GM18499 (cell line): ENCODE measurements at regions not wholly inside any gene's neighbourhood (a gene's known extent, or its start where the extent isn't known, plus 50 kb on each side); places are given as distances from the start of the nearest gene placed in this dataset.

ENCODE experiments used
- ATAC-seq: cut with Tn5 transposase; IDR thresholded peaks from one replicate; pipeline ENCODE4 v1.9.1; 2021; ENCODE audit warnings: moderate number of reproducible peaks; ENCODE audit not compliant: insufficient read depth, unreplicated experiment

DNA sequence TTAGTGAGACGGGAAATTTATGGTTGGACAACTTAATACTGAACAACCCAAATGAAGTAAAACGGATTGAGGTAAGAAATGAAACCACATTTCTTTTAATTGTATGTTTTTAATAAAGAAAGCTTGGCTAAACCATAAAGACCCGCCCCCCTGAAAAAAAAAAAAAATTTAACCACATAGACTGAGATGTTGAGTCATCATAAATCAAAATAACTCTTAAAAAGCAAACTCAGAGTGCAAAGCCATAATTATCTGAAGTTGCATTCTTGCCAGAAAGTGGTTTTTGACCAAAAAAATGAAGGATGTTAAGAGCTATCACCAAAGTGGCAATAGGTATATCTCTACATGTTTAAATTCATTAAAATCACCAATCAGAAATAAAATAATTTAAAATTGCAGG lies 101.8 kb upstream of the COL21A1 start:
- no peak for ATAC-seq

- ATAC-seq, result no peak
Observed at GRCh38 chr6:56348578-56348977, 101.2 kb upstream of the COL21A1 start.

DNA sequence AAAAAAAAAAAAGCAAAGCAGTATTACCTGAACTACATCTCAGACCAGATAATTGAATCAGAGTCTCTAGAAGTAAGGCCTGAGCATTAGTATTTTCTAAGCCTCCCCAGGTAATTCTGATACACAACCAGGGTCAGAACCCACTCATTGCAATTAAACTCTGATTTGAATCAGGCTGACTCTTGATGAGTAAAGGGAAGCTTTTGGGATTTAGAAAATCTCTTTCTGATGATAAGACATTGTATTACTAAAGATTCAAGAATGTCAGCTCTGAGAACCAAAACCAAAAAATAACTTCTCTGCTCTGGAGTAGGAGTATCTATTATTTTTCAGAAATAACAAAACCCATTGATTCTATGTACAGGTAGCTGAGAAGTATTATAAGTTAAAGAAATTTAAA lies 100.1 kb upstream of the COL21A1 start:
- ATAC-seq, result no peak

DNA sequence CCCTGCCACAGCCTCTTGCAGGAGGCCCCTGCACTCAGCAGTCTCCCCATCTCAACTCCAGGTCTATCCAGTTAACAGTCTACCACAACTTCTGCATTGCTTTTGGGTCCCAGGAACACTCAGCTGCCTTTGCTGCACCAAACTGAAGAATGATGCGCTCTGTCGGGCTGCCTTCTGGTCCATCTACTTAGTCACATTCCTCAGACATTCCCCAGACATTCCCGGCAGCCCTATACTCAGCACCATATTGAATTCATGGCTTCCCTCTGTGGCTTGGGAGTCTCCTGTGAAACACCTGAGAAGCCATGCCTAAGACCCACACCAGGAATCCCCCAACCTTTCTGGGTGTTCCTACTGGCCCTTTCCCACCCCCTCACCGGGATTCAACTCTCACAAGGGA lies 99.6 kb upstream of the COL21A1 start:
- ATAC-seq, result no peak

DNA sequence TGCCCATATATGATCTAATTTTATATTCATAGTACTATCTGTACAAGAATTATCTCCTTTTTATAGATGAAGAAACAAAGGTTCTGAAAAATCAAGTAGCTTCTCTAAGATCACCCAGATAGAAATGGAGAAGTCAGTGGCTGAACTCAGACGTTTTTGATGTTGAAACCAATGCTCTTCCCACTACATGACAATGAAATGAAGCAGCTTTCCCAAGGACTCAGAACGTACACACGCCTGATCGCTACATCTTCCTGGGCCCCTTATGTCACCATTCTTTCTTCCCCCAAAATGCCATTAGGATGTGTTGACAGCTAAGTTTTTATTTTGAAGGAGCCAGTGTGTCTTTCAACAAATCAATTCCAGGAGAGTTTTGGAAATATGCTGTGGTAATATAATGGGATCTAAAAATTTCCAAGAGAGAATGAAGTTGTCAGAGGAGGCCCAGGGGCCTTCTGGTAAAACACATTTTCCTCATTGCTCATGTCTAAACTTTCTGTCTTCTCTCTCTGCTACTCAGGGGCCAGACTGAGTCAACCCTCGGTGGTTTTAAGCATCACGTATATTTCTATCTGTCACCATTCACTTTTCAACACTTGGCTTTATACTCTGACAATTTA lies 98.1 kb upstream of the COL21A1 start:
- no peak for ATAC-seq

DNA sequence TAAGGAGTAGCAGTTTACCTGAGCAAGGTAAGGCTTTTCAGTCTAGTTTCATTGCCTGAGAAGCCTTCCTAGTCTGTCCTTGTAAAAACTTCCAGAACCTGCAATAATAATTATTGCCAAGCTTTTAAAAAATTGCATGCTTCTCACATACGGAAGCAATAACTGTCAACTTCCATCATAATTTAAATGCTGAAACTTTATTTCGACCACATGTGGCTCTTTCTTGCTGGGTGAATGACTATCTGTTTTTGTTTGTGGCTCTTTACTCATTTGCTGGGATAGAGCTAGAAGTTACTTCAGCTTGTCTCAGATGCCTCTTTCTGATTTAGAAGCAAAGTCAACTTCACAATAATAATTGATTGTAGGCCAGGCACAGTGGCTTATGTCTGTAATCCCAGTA lies 95.9 kb upstream of the COL21A1 start:
- ATAC-seq, result no peak

DNA sequence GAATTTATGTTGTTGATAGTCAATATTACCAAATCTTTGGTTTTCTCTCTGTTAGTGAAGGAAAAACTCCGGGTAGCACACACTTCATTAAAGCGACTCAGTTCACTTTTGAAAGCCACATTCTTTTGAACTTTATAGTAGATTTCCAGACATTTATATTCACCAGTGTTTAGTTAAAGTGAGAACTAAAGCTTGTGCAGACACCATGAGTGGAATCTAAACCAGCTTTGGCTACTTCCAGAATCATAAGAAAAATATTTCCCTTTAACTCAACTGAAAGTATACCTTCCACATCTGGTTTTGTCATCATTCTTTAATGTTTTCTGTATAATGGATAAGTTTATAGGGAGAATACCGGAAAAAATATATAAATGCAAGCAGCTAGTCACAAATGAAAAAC lies 92.1 kb upstream of the COL21A1 start:
- no peak for ATAC-seq

- no peak for ATAC-seq
Observed at GRCh38 chr6:56335726-56336125, 88.3 kb upstream of the COL21A1 start.

DNA sequence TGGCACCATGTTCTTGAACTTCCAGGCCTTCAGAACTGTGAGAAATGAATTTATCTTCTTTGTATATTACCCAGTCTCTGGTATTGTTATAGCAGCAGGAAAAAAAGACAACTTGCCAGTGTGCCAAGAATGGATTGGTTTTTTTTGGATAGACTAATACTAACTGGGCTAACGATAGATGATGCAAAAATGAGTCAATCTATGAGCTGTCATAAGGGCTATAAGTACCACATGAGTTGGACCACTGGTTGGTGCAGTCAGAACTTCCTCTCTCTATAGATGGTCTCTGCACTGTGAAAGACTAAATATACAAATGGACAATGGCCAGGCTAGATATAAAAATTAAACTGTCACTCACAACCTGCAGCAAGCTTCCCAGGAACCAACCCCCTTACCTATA lies 87.6 kb upstream of the COL21A1 start:
- no peak for ATAC-seq

- ATAC-seq, result no peak
Observed at GRCh38 chr6:56329271-56330050, 82.1 kb upstream of the COL21A1 start.

- no peak for ATAC-seq
Observed at GRCh38 chr6:56328728-56329090, 81.3 kb upstream of the COL21A1 start.

DNA sequence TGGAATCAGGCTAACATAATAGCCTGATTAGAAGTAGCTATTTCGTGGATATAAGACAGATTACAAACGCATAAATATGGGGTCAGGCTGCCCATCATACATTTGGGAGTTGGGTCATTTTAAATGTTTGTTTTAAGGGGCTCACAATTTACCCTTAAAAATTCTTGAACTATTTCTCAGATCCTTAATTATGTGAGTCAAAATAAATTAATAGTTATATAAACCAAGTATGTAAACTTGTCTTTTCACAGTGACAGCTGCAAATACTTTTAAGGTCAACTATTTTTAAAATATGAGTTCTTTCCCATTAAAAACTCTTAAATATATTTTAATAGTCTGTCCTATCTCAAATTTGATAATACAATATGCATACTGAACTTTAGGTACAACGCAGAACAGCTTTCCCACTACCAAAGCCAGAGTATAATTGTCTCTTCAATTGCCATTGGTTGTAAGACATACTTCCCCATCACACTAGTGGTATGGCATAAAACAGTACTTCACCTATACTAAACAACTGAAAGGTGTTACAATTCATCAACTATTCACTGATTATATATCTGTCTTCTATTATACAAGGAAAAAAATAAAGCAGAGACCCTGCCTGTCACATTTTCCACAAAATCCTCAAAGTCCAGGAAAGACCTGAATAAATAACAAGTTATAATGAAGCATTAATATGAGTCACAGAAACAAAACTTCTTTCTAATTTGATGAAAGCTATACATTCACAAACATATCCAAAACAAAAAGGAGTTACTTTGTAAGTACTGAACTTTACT lies 80.8 kb upstream of the COL21A1 start:
- no peak for ATAC-seq

- no peak for ATAC-seq
Observed at GRCh38 chr6:56324396-56324795, 77.0 kb upstream of the COL21A1 start.

DNA sequence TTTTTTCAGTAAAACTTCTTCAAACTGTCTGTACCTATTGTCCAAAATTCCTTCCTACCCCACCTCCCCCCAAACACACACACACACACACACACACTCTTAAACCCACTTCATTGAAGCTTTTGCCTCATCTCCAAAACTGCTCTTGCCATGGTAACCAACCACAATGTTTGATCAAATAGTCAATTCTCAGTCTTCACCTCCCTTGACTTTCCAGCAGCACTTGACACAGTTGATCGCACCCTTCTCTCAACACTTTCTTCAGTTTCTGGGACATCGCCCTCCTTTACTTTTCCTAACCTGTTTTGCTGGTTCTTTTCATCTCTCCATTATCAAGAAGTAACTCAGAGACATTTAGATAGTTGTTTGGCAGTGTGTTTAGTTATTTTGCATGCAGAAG lies 71.5 kb upstream of the COL21A1 start:
- no peak for ATAC-seq

- ATAC-seq, result no peak
Observed at GRCh38 chr6:56314683-56315523, 67.5 kb upstream of the COL21A1 start.

DNA sequence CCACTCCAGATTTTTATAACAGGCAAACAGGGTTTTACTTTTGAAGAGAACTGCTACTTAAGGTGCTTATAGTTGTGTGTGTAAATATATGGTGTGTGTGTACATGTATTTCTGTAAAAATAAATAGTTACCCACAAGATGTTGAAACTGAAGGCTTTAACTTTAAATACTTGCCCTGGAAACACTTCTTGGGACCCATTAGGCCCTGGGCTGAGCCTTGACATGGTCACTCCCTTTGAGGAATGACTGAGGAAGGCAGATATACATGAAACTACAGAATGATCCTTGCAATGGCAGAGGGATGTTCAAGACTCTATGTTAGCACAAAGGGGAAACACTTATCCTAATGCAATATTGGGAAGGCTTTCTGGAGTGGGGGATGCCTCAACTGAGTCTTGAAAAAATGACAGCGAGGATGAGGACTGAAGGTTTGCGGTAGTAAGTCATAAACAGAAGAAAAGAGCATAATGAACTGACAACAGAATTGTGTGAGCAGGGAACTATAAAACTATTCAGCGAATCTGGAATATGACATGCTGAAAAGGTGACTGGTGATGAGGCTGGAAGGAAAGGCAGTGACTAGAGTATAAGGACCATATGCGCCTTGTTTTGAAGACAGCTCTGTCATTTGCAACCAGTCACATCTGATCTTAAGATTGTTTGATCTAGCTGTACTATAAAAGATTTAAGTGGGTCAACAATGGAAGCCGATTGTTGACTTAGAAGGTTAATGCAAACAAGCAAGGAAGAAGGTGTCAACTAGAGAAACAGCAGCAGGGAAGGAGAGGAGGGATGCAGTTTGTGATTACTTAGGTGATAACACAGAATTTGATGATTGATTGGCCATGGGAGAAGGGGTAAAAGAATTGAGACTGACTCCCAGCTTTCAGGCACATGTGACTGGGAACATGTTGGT lies 64.4 kb upstream of the COL21A1 start:
- ATAC-seq, result no peak

DNA sequence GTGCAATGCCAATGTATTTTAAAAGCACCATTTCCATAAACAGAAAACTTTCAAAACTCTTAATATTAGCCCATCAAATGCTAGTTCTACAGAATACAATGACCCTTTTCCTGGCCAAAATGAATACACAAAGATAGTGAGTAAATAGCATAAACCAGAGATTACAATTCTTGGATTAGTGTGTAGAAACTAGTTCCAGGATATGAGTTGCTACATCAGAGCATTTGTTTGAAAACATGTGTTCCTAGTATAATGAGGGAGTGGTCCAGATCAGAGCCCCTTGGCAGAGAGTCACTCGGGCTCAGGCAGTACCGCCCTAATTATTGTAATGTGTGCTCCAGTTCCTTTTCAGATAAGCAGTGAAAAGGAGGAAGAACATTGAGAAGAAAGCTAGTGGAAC lies 63.7 kb upstream of the COL21A1 start:
- ATAC-seq, result no peak

- no peak for ATAC-seq
Observed at GRCh38 chr6:56310241-56310640, 62.9 kb upstream of the COL21A1 start.

- ATAC-seq, result no peak
Observed at GRCh38 chr6:56299916-56300315, 52.5 kb upstream of the COL21A1 start.
